HG03175 (cell line): ENCODE measurements at regions not wholly inside any gene's neighbourhood (a gene's known extent, or its start where the extent isn't known, plus 50 kb on each side); places are given as distances from the start of the nearest gene placed in this dataset.

Experiments
- ATAC-seq: cut with Tn5 transposase; IDR thresholded peaks from one replicate; pipeline ENCODE4 v1.9.1; 2021; ENCODE audit warnings: mild to moderate bottlenecking, moderate library complexity; ENCODE audit not compliant: unreplicated experiment

DNA sequence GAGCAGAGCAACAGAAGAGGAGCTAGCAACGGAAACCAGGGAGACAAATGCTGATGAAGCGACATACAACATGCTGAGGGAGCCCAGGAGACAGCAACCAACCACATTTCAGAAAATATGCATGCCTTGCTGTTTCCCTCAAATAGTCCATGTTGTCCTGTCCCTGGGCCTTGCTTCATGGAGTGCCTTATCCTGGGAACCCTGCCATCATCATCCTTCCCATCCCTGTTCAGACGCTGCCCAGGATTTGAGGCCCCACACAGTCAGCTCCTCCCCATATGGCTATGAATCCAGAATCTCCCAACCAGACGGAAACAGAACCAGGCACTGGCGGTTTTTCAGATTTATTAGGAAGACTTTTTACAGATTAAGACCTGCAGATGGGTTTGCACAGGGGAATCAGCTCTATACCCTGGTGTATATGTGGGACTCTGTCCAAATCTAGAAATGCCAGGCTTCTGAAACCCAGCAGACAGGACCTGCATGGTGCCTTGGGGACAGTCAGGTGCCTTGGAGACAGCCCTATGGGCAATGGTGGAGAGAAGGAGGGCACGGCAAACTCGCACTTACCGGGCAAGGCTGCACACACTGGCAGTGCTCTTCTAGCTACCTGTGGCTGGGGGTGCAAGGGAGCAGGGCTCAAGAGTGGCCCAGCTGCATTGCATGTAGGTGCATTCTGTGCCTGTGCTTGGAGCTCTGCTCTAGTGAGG, 199.7 kb upstream of the MAMLD1 start:
- ATAC-seq = no peak

DNA sequence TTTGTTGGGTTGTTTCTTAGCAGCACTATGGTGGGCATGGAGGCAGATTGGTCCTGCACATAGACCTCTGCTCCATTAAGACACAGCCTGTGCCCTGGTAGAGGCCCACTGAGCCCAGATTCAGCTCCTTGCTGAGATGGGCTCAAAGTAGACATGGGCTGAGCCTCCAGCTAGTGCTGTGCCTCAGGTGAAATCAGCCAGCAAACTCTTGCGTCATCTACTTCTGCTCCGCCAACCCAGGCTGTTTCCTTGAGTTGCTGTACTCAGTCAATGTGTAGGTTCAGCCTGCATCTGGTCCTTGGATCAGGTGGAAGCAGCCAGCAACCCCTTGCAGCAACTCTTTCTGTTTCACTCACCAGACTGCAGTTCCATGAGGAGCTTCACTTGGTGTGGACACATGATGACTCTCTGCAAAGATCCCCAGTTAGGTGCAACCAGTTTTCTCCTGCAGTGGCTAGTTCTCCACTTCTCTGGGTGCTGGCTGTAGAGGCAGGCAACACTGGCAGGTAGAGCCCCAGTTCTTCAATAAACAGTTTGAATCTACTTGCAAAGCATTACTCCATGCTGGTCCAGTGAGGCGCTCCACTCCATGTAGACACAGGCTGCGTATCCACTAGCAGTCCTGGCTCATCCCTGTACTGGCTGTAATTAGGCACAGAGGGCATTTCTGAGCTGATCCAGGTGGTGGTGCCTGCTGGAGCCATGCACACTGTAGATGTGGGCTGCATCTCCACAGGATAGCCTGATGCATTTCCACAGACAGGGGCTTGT, 199.0 kb upstream of the MAMLD1 start:
- ATAC-seq = no peak

DNA sequence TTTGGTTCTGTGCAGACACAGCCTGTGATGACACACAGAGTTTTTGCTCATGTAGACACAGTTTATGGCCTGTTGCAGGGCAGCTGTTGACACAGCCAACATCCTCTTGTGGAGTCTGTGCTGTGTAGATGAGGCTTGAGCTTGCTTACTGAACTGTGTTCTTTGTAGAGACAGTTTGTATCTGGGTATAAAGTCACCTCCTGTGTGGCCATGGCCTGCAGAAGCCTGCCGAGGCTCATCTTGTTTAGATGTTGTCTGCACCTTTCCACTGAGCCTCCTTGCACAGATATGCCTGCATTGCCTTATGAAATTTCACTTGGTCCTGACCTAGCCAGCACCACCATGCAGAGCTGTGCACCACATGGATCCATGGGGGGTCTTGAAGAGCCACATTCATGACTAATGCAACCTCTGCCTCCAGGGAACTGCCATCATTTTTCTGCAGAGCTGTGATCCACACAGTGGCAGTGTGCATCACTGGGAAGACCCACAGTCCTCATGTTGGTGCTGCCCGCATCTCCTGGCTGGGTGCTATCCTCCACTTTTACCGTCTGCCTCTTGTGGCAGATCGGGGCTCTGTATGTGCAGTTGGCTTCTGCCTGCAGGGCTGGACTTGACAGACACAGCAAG, 198.0 kb upstream of the MAMLD1 start:
- ATAC-seq = no peak

DNA sequence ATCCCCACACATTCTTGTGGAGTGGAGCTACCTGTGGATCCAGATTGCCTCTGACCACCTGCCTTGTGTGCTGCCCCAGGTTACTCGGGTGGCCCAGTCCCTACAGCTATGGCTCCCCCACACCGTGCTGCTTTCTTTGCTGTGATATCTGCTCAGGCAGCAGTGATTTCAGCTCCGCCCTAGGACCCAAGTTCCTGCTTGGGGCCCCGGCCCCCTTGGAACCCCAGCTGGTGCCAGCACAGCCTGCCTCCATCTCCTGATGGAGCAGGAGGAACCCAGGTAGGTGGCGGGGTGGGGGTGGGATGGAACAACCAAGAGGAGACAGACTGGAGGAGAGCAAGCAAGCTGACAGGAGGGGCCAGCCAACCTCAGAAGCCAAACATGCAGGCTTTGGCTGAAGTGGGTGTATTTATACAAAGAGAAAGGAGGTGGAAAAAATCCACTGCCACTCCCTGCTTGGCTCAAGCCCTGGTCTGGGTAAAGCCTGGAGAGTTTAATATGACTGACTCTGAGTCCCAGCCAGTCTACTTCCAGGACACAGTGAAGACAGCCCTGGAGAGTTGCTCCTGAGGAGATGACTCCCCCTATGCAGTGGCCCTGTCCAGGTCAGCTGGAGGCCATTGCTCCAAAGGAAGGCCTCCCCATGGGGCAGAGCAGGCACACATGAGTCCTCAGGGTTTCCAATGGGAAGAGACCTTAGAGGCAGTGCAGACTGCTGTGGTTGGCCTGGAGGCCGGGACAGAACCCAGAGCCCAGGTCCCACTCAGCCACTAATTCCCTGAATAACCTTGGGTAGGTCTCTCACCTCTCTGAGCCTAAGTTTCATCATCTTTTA, 197.1 kb upstream of the MAMLD1 start:
- no peak for ATAC-seq

DNA sequence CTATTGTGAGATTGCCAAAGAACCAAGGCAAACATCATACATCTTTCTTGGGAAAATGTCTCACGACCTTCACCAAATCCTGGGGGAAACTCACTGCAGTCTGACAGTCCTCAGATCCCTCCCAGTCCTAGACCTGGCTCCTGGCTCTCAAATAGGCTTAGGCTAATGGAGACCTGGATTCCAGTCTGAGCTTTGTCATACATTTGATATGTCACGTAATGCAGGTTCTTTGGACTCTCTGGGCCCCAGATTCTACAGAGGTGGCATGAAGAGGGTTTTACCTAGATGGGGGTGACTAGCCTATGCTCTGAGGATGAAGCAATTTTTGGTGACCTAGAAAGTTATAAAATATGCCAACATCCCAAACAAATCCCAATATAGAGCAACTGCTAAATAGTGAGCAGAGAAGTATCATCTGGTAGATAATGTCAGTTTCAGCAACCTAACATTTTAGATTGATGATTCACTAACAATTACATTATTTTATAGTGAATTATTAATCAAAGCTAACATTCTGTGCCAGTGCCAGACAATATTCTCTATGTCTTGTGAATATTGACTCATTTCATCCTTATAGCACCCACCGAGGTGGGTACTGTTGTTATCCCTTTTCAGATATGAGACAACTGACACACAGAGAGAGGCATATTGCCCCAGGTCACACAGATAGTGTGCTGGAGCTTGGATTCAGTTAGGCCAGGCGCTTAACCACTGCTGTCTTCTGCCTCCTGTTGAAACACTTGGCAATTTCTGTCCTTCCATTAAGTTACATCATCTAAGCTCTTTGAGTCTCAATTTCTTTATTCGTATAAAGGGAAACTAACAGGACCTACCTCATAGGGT, 195.4 kb upstream of the MAMLD1 start:
- no peak for ATAC-seq

DNA sequence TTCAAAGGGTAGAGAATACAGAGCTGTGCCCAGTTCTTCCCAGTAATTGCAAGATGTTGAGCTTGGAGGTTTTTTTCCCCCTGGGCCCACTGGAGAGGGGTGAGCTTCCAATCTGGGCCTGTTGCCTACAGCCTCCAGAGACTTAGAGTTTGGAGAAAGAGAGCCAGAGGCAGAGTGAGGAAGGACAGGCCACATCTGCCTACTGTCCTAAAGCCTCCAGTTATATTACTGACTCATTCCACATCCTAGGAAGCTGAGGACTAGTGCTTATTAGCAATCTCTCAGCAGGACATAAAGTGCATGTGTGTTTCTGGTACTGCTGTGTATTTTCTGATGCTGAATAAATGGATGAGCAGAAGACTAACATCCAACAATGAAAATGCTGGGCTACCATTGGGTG, 181.0 kb upstream of the MAMLD1 start:
- ATAC-seq = no peak

DNA sequence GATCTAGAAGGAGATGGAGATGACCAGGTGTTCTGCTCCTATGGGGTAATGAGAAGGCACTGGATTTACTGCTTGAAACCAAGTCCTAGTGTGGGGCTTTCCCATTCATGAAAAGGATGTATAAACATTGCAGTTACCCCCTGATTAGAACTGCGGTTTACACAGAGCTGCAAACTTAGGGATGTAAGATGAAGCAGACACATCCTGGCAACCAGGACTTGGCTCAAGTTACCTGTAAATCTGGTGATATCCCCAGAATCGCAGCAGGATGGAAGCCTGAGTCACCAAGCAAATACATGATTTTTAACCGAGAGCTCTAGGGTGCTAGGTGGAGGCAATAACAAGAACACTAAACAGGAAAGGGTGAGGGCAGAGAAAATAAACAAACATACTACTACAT, 178.6 kb upstream of the MAMLD1 start:
- ATAC-seq = no peak

DNA sequence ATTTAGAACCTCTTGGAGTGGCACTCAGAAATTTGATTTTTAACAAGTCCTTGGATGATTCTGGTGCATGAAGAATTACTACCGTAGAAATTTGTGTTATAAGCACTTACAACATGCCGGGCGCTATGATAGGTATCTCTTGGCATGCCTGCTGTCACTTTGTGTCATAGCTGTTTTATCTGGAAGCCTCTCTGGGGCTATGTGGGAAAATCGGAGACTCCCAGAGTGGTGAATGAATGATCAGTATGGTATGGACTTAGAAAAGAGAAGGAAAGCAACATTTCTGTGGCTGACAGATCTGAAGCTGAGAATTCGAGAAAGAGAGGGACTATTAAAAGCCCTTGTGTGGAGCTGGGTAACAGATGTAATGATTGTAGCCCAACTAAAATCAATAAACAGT, 177.4 kb upstream of the MAMLD1 start:
- ATAC-seq = no peak

DNA sequence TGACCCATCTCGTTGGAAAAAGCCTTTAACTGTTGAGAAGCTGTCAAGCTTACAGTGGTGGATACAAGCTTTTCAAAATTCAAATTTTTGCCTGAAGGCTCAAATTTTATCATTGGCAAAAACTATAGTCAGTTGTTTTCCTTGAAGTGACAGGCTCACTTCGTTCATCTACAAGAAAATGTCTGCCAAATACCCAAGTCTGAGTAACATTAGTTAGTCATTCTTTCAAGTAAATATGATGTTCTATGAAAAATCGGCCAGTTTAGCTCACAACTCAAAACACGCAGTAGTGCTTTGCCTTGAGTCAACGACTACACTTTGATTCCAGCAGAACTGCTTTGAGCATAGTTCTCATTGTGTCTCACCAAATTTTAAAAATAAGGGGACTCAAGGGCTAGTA, 170.3 kb upstream of the MAMLD1 start:
- ATAC-seq = no peak

DNA sequence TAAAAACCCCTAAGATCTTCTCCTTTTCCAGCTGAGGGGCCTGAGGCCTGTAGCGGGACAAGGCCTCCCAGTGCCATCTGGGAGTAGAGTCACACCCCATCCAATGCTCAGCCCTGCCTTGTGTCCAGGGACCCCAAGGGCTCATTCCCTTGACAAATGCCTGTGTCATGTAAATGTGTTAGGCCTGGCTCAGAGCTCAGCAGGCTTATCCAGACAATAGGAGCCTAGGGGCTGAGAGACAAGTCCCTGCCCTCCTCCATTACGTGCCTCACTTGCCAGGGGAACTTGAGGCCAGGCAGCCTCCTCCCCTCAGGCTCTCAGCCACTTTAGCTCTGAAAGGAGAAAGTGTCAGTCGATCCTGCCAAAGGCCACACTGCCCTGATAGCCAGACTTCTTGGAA, 166.8 kb upstream of the MAMLD1 start:
- no peak for ATAC-seq

GRCh38 chrX:150197388-150197787, 165.7 kb upstream of the MAMLD1 start:
- no peak for ATAC-seq

DNA sequence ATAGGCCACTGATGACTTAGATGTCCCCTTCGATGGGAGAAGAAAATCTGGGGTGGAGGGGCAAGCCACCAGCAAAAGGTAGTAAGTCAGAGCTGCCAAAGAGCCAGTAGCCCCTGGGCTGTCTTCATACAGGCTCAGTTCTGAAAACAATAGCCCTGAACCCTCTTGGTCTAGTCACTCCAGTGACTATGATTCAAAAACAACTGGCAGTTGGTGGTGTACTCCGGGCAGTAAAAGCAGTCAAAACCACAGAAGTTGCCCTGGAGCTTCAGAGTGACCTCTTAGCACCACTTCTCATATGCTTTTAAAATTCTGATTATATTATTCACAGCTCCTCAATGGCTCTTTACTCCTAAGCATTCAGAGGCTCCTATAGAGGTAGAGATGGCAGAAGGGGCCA, 164.3 kb upstream of the MAMLD1 start:
- no peak for ATAC-seq

DNA sequence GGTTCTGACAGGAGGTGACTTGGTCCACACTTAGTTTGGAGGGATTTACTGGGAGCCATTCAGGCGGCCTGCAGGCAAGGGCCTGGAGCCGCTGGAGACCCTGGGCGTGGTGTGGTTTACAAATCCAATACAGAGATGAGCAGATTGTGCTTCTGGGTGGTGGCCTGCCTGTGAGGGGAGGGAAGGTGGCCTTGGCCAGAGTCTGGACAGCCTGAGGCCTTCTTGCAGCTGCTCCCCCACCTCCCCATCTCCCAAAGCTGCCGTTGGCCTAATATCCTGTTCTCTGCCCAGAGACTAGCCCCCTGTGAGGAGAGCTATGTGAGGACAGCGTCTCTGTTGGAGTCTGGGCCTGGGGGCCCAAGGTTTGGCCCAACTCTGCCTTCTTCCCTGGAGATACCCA, 163.9 kb upstream of the MAMLD1 start:
- no peak for ATAC-seq

- no peak for ATAC-seq
These were observed 163.3 kb upstream of the MAMLD1 start for GRCh38 chrX:150199803-150200202.

- no peak for ATAC-seq
These were observed 162.8 kb upstream of the MAMLD1 start for GRCh38 chrX:150200361-150200760.

GRCh38 chrX:150200820-150201287, 162.3 kb upstream of the MAMLD1 start:
- ATAC-seq = peak; percentile 99

DNA sequence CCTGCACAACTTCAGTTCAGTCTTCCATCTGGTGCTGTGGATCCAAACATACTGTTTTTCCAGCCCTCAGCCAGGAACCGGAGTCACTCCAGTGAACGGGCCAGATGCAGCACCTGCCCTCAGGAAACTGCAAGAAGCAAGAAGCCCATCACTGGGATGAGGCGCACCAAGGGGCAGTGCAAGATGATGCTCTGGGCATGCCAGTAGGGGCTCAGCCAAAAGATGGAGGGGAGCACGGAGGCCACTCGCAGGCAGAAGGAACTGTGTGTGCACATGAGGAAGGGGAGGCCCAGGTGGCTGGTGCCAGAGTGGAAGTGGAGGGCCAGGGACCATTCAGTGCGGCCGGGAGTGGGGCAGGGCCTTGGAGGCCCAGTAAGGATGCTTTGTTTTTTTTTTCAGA, 161.7 kb upstream of the MAMLD1 start:
- no peak for ATAC-seq

DNA sequence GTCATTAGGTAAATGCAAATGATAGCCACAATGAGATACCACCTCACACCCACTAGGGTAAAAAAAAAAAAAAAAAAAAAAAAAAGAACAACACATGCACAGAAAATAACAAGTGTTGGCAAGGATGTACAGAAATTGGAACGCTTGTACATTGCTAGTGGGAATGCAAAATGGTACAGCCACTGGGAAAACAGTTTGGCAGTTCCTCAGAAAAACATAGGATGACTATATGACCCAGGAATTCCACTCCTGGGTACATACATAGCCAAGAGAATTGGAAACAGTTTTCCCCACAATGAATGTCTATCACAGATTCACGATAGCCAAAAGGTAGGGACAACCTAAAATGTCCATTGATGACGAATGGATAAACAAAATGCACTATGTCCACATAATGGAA, 161.3 kb upstream of the MAMLD1 start:
- no peak for ATAC-seq

- no peak for ATAC-seq
These were observed 160.4 kb upstream of the MAMLD1 start for GRCh38 chrX:150202641-150203247.

DNA sequence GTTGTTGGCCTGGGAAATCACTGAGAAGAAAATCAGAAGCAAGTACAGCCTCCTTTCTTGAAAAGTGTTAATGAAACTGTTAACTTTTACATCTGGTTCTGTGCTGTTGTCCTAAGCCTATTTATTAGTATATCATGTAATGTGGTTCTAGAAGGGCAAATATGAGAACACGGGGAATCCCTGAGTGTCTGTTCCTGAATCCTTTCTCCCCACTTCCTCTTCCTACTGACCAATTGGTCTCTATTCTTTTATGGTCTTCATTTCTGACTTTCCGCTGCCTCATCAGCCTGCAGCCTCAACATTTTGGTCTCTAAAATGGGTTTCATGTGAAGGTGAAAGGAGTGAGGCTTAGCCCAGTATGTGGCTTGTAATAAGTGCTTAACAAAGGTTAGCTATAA, 159.9 kb upstream of the MAMLD1 start:
- ATAC-seq = no peak
